ENCODE measurements at regions not wholly inside any gene's neighbourhood (a gene's known extent, or its start where the extent isn't known, plus 50 kb on each side); places are given as distances from the start of the nearest gene placed in this dataset.

DNA sequence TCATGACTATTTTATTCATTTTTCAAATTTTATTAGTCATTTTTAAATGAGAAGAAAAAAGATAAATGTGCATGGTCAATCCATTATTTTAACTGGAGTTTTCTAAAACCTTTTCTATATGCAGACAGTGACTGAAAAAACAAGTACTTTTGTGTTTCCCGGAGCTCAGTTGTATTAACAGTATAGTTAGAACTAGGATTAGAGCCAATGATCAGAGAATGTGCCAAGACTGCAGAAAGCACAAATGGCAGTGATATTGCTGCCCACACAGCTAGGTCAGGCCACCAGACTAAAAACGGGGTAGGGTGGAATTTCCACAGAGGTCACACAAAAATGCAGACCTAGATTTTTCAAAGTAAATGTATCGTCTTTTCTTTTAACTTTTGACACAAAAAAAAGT lies 163.1 kb upstream of the GRIK3 start:
- TF ChIP-seq, protein P1, sequence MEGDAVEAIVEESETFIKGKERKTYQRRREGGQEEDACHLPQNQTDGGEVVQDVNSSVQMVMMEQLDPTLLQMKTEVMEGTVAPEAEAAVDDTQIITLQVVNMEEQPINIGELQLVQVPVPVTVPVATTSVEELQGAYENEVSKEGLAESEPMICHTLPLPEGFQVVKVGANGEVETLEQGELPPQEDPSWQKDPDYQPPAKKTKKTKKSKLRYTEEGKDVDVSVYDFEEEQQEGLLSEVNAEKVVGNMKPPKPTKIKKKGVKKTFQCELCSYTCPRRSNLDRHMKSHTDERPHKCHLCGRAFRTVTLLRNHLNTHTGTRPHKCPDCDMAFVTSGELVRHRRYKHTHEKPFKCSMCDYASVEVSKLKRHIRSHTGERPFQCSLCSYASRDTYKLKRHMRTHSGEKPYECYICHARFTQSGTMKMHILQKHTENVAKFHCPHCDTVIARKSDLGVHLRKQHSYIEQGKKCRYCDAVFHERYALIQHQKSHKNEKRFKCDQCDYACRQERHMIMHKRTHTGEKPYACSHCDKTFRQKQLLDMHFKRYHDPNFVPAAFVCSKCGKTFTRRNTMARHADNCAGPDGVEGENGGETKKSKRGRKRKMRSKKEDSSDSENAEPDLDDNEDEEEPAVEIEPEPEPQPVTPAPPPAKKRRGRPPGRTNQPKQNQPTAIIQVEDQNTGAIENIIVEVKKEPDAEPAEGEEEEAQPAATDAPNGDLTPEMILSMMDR (IDR thresholded peaks at IDR 0.05): no peak
- TF ChIP-seq POLR2A (IDR thresholded peaks at IDR 0.05): no peak
